Dedifferentiated amniotic fluid mesenchymal stem cell (primary cell): ENCODE measurements at regions not wholly inside any gene's neighbourhood (a gene's known extent, or its start where the extent isn't known, plus 50 kb on each side); places are given as distances from the start of the nearest gene placed in this dataset.

Source experiments
- DNase-seq: peaks from one replicate; pipeline ENCODE4 v3.0.0-alpha.2; 2016; ENCODE audit errors: extremely low spot score

DNA sequence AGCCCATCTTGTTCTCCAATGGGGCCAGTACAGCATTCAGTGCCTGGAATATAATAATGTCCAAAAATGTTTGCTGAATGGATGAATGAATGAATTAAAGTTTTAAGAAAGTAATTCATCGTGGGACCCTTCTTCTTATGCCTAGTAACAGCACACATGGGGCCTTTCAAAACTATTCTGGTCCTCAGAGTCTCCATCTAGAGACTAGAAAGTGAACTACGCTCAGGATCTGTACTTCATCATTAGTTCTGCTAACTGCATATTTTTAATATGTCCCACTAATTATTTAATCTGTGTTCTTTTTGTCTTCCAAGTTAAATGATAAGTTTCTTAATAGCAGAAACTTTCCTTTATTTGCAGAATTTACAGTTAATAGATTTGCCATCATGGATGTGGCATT is 172.5 kb downstream of the SMAD2 start:
- no peak for DNase-seq

DNA sequence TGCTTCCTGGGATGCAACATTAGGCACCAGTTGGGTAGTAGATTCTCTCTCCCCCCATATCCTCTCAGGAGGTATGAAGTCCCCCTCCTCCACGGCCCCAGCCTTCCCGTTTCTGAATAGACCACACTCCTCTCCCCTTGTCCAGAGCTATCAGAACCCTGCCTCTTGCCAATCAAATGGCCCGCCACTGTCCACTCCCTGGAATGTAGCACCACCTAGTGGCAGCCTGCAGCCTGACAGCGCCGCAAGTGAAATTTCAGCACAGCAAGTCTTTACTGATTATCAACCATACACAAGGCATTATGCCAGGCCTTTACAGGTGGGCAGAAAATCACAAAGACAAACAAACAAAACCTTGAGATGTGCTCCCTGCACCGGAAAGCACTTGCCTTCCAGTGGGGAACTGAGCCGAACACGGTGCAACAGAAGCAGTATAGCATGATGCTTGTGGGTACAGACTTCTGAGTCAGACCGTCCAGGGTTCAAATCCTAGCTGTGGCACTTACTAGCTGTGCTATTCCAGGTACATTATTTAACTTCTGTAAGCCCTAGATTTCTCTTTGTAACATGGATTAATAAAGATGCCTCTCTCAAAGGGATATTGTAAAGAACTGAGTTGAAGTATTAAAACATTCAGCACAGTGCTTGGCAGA is 174.0 kb downstream of the SMAD2 start:
- DNase-seq: peak; percentile 47

DNA sequence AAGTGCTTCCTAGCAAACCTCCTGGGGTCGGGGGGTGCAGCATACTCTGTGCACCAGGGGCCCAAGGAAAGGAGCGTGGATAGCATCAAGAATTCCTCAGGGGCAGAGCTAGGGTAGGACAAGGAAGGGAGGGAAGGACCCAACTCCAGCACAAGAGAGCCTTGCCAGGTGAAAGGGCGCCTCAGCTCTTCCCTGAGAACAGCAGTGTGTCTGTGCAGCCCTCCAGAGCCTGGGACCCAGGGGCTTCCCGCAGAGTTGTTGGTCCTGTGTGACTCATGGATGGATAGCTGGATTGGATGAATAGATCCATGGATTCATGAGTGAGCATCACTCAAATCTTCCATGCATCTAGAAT is 175.4 kb downstream of the SMAD2 start:
- no peak for DNase-seq

DNA sequence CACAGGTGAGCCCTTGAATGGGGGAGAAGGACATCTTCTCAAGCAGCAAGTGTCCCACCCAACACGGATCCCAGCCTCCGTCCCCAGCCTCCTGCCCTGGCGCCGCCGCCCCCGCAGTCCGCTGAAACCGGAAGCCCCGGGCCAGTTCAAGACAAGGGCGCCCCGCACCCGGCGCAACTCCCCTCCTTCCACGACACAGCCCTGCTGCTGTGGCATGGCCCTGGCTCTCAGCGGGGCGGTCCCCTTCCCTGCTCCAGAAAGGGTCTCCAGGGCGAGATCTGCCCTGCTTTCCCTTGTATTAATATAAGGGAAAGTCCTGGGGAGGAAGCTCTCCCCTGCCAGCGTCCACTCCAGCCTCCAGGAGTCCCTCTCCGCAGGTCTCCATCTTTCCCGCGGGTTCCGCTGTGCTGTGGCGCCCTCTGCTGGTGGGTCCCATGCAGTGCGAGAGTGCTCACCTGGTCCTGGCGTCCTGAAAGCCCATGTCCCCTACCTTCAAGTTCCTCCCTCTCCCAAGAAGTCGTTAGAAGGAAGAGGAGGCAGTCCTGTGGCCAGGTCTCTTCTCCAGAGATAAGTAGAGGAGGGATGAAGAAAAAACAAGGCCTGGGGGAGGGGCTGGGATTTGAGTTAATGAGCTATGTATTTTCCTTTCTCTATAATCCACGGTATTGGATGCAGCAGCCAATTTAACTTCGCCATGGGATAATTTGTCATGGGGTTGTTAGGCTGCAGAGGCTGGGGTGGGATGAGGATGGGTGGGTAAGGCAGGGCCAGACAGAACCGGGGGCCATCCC is 176.0 kb downstream of the SMAD2 start:
- DNase-seq: no peak

DNA sequence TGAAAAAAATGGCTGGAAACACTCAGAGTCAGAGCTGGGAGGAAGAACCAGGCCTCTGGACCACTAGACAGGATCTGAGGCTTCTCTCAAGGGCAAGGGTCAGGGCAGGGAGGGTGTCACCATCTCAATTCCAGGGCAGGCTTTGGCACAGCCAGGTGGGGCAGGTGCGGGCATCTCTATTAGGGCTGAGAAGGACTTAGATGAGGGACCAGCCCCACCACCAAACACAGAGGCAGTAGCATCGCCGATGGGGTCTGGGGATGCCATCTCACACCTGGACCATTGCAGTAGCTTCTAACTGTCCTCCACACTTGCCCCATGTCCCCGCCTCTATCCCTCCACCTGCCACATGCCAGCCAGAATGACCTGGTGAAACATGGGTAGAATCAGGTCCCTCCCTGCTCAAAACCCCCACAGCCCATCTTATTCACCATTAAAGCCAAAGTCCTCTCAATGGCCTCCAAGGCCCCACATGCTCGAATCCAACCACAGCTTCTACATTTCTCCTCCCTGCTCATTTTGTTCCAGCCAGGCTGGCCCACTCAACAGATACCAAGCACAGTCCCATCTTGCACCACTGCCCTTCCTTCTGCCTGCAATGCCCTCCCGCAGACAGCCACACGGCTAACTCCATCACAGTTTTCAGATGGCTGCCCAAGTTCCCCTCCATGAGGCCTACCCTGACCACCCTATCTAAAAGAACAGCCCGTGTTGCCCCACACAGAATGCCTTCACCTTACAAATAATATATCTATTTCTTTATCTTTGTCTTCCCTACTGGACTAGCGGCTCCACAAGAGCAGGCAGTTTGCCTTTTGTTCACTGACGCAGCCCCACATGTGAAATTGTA is 177.4 kb downstream of the SMAD2 start:
- DNase-seq: no peak

DNA sequence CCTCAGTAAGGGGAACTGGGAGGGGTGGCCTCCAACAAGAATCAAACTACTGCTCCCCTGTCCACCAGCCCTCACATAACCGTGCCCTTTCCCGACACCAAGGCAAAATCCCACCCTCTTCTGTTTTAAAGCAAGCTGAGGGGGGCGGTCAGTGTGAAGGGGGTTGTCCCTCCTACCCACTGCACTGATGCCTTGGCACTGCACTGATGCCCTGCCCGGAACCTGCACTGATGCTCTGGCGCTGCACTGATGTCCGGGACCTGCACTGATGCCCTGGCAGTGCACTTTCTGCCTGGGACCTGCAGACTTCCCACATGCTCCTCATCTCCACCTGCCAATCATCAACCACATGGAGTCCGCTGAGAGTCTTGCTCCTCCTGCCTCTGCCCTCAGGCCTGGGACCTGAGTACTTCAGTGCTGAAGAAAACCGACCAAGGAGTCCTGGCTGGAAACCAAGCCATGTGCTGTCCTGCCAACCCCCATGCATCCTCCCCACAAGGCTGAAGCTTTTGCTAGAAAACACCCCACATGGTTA is 179.5 kb downstream of the SMAD2 start:
- DNase-seq: no peak

DNA sequence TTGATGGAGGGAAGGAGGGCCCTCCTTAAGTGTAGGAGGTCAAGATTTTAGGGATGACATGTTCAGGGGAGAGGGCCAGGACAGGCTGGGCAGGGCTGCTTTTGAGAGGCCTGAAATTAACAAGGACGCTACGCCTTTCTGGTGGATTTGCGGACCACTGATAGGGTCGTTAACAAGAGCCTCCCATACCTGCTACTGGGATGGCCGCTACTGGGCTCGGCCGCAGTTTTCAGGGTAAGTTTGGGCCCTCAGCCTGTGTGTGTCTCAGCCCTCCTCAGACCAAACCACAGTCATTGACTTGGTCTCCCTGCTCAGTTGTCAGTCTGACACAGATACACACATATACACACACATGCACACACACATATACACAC is 180.9 kb downstream of the SMAD2 start:
- DNase-seq: no peak

DNA sequence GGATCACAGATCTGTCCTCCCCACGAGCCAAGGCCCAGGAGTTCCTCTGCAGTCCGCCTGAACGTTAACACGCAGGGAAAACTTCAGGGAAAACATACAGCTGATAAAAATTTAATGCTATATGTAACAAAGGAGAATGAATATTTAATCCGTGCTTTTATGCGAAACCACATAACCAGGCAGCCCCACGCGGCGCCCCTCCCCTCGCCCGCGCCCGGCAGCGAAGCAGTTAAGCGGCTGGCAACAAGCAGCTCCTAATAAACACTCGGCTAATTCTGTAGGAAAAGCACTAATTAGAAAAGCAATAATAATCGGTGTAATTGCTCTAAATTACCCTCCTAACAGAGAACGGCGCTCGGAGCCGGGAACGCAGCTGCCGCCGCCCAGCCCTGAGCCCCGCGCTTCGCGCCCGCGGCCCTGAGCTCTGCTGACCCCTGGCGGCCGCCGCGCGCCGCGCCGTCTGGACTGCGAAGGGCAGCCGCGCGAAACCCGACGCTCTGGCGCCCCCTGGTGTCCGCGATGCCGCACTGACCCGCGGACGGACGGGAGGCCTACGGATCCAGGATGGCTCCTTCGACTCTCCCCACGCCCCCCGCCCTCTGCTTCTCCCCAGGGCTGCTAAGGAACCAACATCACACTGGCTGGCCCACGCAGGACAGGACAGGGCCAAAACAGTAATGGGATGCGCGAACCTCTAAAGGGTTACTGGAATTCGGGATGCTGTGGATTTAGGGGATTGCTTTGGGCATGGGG is 181.4 kb downstream of the SMAD2 start:
- DNase-seq: peak; percentile 22

DNA sequence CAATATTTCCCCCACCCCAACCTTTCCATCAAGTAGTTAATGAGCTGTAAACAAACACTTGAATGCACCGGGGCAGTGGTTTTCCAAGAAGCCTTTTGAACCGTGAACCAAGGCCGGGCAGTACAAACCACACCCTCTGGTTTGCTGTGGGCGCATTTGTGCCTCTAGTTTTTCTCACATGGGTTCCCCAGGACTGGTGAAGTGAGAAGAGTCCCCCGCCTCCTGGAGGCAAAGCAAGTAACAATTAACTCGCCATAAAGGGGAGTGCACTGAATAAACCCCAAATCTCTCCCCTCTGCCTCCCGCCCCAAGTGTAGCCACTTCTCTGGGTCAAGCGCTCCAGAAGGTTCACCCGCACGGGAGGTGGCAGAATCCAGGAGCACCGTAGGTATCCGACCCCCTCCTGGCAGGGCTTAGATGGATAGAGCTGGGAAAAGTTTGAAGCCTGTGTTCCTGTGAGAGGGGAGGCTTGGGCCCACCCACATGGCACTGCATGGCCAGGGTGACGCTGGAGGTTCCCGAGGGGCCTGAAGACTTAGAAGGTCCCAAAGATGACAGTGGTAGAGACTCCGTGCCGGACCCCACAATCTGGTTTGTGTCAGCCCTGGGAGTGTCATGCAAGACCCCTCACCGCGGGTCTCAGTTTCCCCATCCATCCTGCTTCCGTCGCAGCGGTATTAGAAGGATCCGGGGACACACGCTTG is 182.2 kb downstream of the SMAD2 start:
- no peak for DNase-seq

DNA sequence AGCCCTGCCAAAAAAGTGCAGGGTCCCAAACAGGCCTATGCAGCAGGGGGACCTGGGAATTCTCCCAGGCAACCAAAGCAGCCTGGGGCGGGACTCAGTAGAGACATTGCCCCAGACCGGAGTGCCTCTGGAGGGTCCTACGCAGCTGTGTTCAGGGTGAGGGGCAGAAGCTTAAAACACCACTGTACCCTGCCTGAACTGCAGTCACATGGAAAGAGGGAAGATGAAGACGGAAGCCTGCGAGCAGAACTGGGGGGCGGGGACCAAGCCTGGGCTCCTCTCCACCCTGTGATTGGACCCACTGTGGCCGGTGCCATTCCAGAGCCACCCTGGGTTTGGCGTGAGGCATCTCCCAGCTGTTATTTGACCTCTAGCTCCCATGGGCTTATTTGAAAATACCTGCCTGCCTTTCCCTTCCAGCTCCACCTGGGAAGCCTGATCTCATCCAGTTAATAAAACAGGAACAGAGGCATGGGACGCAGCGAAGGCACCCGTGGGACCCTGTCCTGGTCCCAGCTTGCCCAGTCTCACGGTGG is 183.1 kb downstream of the SMAD2 start:
- no peak for DNase-seq

DNA sequence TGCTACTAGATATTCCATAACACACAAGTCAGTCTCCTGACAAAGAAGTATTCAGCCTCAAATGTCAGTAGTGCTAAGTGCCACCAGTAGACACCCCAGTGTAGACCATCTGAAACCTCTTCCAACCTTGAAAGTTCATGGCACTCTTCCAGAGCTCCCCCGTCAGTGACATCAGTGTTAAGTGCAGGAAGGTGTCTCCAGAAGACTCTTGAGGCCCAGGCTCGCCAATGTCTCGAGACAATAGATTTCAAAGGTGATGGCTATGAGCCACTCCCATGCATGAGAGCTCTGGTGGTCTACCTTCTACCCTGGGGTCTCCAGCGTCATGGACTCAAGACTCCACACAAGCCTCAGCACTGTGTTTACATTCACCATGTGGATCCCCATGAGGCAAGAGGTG is 183.8 kb downstream of the SMAD2 start:
- DNase-seq: no peak

DNA sequence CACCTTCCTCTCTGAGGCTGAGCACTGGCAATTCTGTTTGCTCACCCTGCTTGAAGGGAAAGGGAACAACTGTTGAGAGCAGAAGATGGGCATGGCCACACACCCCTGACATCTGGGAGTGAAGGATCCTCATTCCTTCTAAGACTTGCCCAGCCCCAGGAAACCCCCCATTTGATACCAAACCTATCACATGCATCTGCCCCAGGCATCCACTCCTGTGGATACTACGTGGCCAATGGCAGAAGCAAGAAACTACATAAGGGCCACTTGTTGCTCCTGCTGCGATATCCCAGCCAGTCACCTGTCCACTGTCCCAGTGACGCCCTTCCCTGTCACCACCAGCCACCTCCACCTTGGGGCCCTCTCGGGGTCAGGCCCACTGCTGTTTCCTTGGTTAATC is 185.2 kb downstream of the SMAD2 start:
- no peak for DNase-seq

DNA sequence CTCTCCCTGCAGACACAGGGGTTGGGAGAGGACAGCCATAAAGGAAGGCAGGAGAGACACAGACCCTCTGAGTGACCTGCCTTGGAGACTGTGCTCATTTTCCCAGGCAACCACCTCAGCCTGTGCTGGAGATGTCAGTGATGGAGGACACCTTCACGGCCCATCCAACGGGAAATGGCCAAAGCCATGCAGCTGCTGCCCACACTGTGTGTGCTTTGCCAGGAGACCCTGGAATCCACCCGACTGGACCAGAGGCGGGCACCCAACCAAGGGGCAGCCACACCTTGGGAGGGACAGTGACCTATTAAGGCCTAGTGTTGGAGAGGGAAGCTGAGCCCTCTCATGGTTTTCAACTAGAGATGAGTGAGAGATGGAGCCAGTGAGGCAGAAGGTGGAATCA is 192.5 kb downstream of the SMAD2 start:
- no peak for DNase-seq

DNA sequence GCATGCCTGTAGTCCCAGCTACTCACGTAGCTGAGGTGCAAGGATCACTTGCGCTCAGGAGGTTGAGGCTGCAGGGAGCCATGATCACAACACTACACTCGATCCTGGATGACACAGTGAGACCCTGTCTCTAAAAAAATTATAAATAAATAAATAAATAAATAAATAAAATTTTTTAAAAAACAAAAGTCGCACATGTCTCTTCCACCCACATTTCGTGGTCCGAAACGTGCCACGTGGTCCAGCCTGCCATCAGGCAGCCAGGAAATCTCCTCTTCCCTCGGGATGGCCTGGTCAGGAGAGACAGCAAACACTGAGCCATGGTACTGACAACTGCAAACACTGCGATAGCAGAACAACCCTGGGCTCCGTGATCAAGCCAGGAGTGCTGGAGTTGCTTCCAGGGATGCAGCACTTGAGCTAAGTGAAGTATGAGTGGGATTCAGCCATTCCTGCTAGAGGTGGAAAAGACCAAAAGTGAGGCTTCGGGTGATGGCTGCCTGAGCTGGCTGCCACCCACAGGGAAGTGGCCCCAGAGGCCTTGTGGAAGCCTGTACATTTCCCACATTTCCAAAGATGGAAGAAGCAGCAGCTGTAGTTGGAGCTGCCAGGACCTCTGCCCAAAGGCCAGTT is 193.1 kb downstream of the SMAD2 start:
- DNase-seq: no peak

DNA sequence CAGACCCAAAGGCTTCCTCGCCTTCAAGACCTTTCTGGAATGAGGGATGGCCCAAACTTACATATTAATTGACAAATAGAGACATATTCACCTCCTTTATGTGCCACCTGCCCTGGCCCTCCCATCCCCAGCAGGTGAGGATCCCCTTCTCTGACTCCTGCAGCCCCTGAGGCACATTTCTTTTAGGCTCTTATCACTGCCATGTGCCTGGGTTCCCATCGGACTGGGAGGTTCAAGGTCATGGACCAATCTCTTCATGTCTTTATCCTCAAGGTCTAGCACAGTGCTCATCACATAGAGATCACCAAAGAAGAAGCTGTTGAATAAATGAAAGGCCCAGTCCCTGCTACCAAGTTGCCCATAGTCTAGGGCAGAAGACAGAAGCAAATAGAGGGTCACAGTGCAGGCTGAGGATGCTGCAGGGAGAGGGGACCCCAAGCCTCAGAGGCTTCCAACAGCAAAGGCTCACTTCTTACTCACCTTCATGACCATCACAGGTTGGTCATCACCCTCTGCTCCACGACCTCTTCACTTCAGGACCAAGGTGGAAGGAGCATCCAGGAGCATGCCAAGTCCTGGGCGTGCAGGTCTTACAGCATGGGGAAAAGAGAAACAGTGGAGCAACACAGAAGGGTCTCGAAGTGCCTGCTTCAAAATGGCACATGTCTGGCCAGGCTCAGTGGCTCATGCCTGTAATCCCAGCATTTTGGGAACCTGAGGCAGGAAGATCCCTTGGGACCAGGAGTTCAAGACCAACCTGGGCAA is 193.9 kb downstream of the SMAD2 start:
- no peak for DNase-seq

DNA sequence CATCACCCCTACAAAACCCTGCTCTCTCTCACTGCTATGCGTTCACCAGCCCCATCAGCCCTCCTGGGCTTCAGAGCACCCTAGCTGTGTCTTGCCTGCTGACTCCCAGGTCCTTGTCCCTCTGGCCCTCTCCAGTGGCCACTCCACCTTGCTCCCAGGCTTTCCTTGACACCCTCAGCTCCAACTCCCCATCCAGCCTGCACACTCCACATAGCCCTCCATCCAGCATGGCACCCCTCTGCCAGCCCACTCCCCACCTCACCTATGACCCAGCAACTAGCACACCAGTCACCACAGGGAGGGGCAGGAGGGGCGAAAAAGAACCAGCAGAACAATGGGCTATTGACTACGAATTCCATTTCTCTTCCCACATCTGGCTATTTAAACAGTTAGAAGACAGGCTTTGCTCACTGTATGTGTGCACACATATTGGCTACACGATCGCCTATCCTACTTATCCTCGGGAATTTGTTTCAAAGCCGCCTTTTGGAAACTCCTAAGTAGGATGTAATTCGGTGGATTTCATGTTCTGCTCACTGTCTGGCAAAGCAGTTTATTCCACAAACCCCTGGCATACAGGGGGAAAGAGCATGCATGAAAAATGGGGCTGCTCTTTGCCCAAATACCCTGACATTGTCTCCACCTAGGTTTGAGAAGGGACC is 195.3 kb downstream of the SMAD2 start:
- no peak for DNase-seq

DNA sequence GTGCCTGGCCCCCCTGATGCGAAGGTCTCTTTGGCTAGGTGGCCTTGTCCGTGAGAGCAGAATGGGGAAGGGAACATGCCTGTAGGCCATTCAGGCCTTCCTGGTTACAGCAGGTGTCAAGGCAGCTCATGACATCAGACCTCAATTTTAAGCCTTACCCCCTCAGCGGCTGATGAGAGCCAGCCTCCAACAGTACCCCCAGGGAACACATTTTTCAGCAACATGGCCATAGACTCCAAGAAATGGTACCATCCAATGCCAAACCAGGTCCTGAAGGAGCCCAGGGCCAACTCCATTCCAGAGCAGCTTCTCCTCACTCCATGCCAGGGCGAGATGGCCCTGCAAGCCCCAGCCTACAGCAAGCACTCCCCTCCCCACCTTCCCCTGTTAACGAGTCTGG is 199.2 kb downstream of the SMAD2 start:
- no peak for DNase-seq

DNA sequence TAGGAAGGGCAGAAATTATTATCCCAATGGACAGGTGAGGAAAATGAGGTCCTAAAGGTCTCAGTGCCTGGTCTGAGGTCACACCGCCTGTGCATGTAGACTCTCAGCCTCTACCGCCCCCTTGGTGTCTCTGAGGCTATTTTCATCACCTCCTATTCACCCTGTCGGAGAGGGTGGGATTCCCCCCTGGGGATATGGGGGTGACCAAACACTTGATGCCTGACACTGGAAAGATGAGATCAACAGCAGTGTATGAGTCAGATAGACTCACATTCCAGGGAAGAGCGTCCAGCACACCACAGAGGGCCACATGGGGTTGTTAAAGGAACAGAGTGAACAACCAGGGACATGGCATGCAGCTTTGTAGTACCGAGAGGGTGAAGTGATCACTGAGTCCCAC is 199.7 kb downstream of the SMAD2 start:
- no peak for DNase-seq

DNA sequence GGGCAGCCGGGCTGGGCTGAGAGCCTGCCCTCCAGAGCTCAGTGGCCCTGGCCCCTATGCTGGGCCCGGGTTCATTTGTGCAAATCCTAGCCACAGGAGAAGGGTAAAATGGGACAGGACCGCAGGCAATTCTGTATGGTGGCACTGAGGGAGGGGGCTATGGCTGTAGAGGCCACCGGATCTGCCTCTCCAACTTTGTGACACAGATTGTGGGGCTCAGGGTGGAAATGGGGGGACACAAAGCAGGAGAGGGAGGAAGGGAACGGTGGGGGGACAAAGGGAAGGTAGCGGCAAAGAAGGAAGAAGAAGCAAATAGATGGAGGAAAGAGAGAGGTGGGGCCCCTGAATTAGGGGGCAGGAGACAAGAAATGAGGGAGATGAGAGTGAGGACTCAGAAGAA is 201.1 kb downstream of the SMAD2 start:
- no peak for DNase-seq
